LHCN-M2 (cell line): ENCODE measurements at regions not wholly inside any gene's neighbourhood (a gene's known extent, or its start where the extent isn't known, plus 50 kb on each side); places are given as distances from the start of the nearest gene placed in this dataset.

Experiments
- DNase-seq: peaks from one replicate; pipeline ENCODE4 v3.0.0-alpha.2; 2012; ENCODE audit warnings: low read depth

- no peak for DNase-seq
Observed at GRCh38 chr7:113170591-113170990, 52.2 kb upstream of the SMIM30 start.
